GM18951 (cell line): ENCODE measurements at regions not wholly inside any gene's neighbourhood (a gene's known extent, or its start where the extent isn't known, plus 50 kb on each side); places are given as distances from the start of the nearest gene placed in this dataset.

Source experiments
- POLR2A ChIP-seq: IDR thresholded peaks from 4 replicates; pipeline ENCODE4 v1.6.1; 2011; ENCODE audit warnings: mild to moderate bottlenecking; ENCODE audit not compliant: insufficient read length, insufficient read depth; ENCODE audit errors: extremely low read depth
- in situ Hi-C: fragments of 300-500 bp; cut with MboI; formaldehyde crosslinking; loops from one replicate; pipeline ENCODE4 v1.12.0; 2022; ENCODE audit warnings: low sequenced_read_pairs, mixed read lengths, inconsistent platforms; ENCODE audit not compliant: unreplicated experiment

DNA sequence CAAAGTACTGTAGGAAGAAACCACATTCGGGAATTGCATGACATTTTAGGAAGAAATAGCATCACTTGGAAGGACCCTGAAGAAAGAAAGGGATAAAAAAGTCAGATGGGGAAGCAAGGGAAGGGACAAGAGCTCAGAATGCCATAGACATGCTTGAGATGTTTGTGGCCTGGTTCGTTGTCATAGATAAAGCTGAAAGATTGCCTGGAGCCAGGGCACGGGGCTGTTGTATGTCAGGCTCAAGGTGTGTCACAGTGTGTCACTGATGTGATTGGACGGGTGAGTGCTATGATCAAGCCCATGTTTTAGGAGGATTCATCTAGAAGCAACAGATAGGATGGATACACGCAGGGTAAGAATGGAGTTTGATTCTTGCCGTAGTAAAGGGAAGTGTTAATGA, 216.2 kb upstream of the SOX4 start:
- in situ Hi-C loops = no loop called here
- no peak for TF ChIP-seq POLR2A

DNA sequence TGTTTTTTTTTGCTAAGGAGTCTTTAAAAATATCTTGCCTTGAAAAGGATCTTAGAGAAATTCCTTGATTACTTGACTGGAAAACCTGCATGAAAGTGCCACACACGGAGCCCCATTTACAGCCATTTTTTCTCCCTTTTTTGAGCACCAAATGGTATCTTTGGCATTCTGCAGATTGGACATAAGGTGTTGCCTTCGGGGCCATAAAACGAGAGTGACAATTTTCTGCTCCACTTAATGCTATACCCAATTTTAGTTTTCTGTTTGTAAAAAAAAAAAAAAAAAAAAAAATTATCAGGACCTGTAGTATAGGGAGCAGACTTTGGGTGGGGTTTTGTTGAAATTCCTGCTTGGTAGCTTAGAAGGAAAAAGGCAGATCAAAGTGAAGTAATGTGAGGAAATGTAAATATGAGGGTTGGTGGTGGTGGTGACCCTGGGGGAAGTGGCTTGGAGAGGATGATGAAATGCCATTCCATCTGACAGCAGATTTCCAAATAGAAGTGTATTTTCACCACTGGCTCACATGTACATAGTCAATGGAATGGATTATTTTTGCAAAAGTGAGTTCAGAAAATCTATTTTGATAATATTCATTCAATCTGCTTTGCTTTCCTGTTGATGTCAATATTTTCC, 212.1 kb upstream of the SOX4 start:
- no peak for TF ChIP-seq POLR2A
- in situ Hi-C loops = no loop called here

DNA sequence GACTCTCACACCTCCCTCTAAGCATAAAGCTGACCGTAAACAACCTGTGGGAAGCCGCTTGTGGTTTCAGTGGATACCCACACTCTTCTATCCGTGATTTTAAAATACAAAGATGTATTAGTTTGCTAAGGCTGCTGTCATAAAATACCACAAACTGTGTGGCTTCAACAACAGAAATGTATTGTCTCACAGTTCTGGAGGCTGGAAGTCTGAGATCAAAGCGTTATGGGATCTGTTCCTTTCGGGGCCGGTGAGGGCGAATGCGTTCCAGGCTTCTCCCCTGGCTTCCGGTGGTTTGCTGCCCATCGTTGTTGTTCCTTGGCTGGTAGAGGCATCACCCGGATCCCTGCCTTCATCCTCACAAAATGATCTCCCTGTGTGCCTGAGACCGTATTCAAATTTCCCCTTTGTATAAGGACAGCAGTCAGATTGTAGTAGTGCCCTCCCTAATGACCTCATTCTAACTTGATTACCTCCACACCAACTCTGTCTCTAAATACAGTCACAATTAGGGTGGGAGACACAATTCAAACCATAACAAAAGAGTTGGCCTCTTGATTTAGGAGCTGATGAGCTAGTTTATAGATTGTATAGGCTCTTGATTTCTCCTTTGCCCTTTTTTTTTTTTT, 210.6 kb upstream of the SOX4 start:
- in situ Hi-C loops = no loop called here
- TF ChIP-seq POLR2A = no peak

DNA sequence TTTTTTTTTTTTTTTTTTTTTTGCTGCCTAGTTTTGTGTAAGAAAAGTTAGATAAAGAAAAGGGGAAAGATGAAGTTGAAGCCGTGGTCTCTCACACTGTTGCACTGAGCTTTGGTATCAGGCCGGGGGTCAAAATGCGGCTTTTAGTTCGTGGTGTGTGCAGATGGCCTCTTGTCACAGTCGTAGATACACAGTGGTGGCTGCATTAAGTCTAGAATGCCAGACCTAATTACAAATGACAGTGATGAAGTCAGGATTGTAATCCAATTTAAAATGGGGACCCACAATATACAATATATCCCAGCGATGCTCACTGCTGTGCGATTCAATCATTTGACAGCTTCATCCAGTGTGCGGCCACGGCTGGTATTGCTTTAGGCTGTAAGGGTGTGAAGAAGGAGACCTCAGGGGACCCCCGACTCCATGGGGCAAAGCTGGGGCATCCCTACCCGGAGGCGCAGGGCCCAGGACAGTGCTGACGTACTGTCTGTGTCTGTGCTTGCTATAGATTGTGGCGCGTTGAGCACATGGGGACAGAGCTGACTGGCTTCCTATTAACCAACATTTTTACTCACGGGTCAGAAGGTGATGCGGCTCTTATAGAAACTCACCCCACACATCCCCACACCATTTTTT, 210.0 kb upstream of the SOX4 start:
- in situ Hi-C loops = no loop called here
- no peak for TF ChIP-seq POLR2A

DNA sequence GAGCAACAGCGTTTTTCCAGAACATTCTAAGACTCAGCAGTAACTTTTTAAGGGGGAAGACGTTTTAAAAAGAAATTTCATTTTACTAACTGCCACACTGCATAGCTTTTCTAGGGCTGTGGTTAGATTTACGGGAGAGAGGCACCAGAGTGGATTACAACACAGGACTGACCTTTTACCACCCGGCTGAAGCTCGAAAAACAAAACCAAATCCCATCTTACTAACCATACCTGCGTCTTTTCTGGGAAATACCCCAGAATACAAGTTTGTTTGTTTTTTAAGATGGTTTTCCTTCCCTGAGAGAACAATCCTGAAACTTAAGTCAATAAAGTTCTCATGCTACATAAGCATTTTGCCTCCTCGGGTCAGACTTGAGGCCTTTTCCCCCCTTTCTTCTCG, 209.3 kb upstream of the SOX4 start:
- in situ Hi-C loops = no loop called here
- TF ChIP-seq POLR2A = no peak

DNA sequence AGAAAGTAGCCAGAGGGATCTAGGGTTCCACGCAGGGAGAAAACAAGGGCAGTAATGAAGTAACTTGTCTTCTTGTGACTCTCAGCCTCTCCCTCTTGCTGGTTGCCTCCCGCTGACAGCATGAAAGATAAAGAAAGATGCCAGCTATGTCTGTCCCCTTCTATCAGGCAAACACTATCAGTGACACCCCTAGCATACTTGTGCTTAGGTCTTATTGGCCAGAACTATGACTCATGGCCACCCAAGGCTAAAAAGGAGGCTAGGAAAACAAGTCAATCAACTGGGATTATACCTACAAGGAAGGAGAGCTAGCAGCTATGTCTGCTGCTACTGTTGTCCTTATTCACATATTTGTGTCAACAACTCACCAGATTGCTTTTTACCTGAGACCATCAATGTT, 206.8 kb upstream of the SOX4 start:
- no peak for TF ChIP-seq POLR2A
- in situ Hi-C loops = no loop called here

DNA sequence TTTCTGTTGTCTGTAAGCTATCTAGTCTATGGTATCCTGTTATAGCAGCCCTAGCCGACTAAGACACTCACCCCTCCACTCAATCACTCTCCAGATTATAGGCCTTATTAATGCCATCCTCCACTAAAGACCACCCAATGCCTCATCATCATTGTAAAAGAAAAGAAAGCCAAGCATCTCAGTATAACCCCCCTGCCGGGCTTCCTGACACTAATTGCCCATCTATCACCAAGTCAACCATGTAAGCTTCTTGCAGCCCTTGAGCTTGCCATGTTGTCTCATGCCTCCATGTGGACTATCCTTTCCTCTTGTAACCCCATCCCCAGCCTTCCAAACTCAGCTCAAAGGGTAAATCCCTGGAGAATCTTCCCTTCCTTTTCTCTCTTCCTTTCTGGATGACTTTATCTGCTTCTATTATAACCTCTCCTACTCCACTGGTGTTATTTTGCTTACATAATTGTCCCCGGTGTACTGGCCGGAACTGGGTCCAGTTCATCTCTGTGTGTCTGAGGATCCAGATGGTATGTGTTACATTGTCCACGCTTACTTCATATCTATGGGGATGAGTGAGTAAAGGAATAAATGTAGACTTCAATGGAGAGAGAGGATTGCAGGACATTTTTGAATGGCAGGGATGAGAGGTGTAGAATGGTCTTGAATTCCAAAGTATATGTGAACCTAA, 202.9 kb upstream of the SOX4 start:
- no peak for TF ChIP-seq POLR2A
- in situ Hi-C loops = no loop called here

DNA sequence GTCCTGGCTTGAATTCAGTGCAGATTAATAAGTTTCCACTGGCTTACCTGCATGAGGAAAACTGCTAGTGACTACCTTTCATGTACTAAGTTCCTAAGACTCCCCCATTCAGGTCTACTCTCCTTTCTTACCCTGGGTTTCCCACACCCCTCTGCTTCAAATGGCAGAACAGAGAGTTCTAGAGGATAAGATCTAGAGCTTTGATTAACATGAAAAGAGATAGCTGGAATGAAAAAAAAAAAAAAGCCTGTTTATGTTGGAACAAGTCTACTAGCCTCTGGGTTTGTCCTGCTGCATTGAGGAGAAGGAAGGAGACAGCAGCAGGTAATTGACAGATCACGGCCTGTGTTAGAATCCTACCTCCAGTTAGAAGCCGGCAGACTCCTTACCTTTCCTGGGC, 201.4 kb upstream of the SOX4 start:
- in situ Hi-C loops = no loop called here
- TF ChIP-seq POLR2A = no peak

DNA sequence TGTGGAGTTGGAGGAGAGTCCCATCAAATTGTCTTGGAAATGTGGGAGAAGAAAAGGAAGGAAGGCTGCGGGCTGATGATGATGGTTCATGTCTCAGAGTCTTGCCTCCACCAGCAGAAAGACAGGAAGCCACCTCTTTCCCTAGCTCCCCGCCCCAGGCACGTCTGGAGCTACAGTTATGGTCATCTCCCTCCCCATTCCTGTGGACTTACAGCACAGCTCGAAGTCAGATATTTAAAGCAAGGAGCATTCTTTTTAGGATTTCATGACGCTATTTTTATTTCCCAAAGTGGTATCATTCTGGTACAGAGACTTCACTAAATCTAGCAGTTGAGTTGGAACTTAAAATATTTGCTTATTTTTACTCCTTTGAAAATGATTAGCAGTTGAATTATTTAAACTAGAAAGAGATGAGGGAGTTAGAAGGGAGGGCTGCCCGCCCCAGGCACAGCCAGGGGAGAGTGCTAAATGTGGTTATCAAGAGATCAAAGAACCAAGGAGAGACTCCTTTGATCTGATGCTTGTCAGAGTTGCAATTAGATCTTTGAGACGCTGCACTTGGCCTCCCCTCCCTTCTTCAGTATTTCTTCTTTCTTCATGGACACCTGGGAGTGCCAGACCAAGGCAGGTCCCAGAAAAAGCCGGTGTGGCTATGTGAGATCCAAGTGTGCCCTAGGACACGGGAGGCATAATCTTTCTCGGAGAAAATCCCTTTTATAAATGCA, 199.9 kb upstream of the SOX4 start:
- no peak for TF ChIP-seq POLR2A
- in situ Hi-C loops = no loop called here

DNA sequence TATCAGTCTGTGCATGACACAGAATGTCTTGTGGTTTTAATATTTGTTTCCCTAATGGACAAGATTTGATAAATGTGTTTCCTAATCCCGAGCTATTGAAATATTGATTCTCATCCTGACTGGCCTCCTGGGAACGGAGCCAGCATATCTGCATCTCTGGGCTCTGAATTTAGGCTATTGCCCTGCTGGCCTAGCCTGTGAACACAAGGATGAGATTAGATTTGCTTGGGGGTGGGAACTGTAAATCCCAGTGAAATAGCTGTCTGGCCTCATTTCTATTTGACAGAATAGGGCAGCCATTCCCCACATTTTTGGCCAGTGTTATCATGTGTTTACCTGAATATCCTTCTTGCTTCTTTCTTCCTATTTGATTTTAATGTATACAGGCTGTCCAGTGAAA, 198.4 kb upstream of the SOX4 start:
- TF ChIP-seq POLR2A = no peak
- in situ Hi-C loops = no loop called here

DNA sequence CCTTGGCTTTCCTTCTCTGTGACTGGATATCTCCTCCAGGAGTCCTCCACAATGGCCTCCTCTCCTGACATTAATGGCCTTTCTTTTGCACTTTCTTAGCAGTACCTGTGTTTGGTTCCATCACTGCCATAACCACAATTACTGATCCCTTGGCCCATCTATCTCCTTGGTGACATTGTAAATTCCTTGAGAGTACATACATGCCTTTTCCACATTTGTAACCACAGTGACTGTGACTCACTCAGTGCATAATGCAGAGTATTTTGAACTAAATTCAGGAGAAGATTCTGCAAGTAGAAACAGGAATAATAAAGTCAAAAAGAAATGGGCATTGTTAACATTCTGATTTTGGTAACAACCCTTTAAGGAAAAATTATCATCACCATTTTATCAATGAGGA, 197.2 kb upstream of the SOX4 start:
- no peak for TF ChIP-seq POLR2A
- in situ Hi-C loops = no loop called here

DNA sequence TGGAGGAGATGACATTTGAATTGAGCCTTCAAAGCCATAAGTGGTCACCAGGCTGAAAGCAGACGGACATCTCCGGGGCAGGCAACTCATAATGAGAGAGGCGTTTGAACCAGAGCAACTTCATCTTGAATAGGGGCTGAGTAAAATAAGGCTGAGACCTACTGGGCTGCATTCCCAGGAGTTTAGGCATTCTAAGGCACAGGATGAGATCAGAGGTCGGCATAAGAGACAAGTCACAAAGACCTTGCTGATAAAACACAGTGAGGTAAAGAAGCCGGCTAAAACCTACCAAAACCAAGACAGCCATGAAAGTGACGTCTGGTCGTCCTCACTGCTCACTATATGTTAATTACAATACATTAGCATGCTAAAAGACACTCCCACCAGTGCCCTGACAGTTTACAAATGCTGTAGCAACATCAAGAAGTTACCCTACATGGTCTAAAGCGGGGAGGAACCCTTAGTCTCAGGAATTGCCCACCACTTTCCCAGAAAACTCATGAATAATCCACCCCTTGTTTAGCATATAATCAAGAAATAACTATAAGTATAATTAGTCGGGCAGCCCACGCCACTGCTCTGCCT, 194.7 kb upstream of the SOX4 start:
- in situ Hi-C loops = no loop called here
- no peak for TF ChIP-seq POLR2A

DNA sequence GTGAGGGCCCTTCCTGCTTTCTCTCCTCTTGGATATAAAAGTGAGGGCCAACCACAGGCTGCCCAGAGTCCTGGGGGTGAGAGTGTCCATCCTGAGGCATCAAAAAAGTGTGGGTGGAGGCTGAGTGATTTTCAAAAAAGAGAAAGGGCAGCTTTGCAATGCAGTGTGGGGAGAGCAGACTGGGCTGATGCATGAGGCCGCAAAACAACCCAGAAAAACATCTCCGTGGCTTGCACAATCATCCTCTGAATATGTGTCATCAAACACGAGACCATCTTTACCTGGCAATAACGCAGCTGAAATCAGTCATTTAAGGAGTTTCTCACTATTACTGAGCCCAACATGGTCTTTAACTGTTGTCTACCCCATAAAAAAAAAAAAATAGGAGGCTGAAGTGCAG, 191.2 kb upstream of the SOX4 start:
- TF ChIP-seq POLR2A = no peak
- in situ Hi-C loops = no loop called here
